H9 (cell line): ENCODE measurements at regions not wholly inside any gene's neighbourhood (a gene's known extent, or its start where the extent isn't known, plus 50 kb on each side); places are given as distances from the start of the nearest gene placed in this dataset.

Experiments
- DNase-seq: peaks from one replicate; pipeline ENCODE4 v3.0.0-alpha.2; 2017
- H2AFZ ChIP-seq: one replicate; pipeline ENCODE4 v1.6.1; 2013; ENCODE audit warnings: mild to moderate bottlenecking, low read length, control low read depth, moderate library complexity
- H2AK5ac ChIP-seq: 2 replicates; pipeline ENCODE4 v1.6.1; 2013; ENCODE audit warnings: low read length, control low read depth, mixed read lengths; ENCODE audit not compliant: insufficient read length
- H2BK120ac ChIP-seq: one replicate; pipeline ENCODE4 v1.6.1; 2013; ENCODE audit warnings: low read depth, mild to moderate bottlenecking, low read length, control low read depth, inconsistent platforms; ENCODE audit not compliant: poor library complexity, severe bottlenecking
- H2BK12ac ChIP-seq: 2 replicates; pipeline ENCODE4 v1.6.1; 2013; ENCODE audit warnings: low read length, control low read depth, mixed read lengths, low read depth; ENCODE audit not compliant: insufficient read length
- H2BK15ac ChIP-seq: 2 replicates; pipeline ENCODE4 v1.6.1; 2013; ENCODE audit warnings: low read depth, low read length, control low read depth
- H2BK20ac ChIP-seq: one replicate; pipeline ENCODE4 v1.6.1; 2013; ENCODE audit warnings: low read depth, mild to moderate bottlenecking, low read length, control low read depth, inconsistent platforms; ENCODE audit not compliant: poor library complexity, severe bottlenecking
- H2BK5ac ChIP-seq: 2 replicates; pipeline ENCODE4 v1.6.1; 2013; ENCODE audit warnings: low read length, control low read depth, mixed read lengths; ENCODE audit not compliant: insufficient read length
- H3K14ac ChIP-seq: 2 replicates; pipeline ENCODE4 v1.6.1; 2013; ENCODE audit warnings: low read length, control low read depth; ENCODE audit not compliant: insufficient read depth
- H3K18ac ChIP-seq: 2 replicates; pipeline ENCODE4 v1.6.1; 2013; ENCODE audit warnings: low read depth, mild to moderate bottlenecking, mixed read lengths, low read length, control low read depth; ENCODE audit not compliant: insufficient read length
- H3K23ac ChIP-seq: 2 replicates; pipeline ENCODE4 v1.6.1; 2013; ENCODE audit warnings: low read length, control low read depth, mixed read lengths, low read depth; ENCODE audit not compliant: insufficient read length
- H3K23me2 ChIP-seq: 2 replicates; pipeline ENCODE4 v1.6.1; 2013; ENCODE audit warnings: low read depth, mild to moderate bottlenecking, mixed read lengths, low read length, control low read depth; ENCODE audit not compliant: insufficient read length, poor library complexity, severe bottlenecking
- H3K27ac ChIP-seq: 2 replicates; pipeline ENCODE4 v1.5.1; 2013; ENCODE audit warnings: low read length, control low read depth, mixed read lengths, low read depth; ENCODE audit not compliant: insufficient read length
- H3K27me3 ChIP-seq: 2 replicates; pipeline ENCODE4 v1.6.1; 2013; ENCODE audit warnings: low read length, control low read depth, inconsistent platforms; ENCODE audit not compliant: insufficient read depth
- H3K4ac ChIP-seq: 2 replicates; pipeline ENCODE4 v1.6.1; 2013; ENCODE audit warnings: low read depth, mild to moderate bottlenecking, control low read depth, inconsistent platforms, low read length, moderate library complexity
- H3K4me1 ChIP-seq: 2 replicates; pipeline ENCODE4 v1.6.1; 2013; ENCODE audit warnings: low read length, control low read depth, inconsistent platforms; ENCODE audit not compliant: insufficient read depth
- H3K4me2 ChIP-seq: 2 replicates; pipeline ENCODE4 v1.6.1; 2013; ENCODE audit warnings: low read length, control low read depth, mixed read lengths; ENCODE audit not compliant: insufficient read length, insufficient read depth
- H3K56ac ChIP-seq: 2 replicates; pipeline ENCODE4 v1.6.1; 2013; ENCODE audit warnings: low read depth, mild to moderate bottlenecking, mixed read lengths, low read length, control low read depth; ENCODE audit not compliant: insufficient read length
- H3K79me1 ChIP-seq: 2 replicates; pipeline ENCODE4 v1.6.1; 2013; ENCODE audit warnings: low read depth, mild to moderate bottlenecking, moderate library complexity, low read length, control low read depth, inconsistent platforms; ENCODE audit not compliant: insufficient read depth, poor library complexity, severe bottlenecking
- H3K79me2 ChIP-seq: 2 replicates; pipeline ENCODE4 v1.6.1; 2013; ENCODE audit warnings: low read length, control low read depth, inconsistent platforms; ENCODE audit not compliant: insufficient read depth
- H3K9ac ChIP-seq: 2 replicates; pipeline ENCODE4 v1.6.1; 2013; ENCODE audit warnings: low read length, control low read depth, mixed read lengths; ENCODE audit not compliant: insufficient read length; ENCODE audit errors: extremely low read depth
- H3K9me3 ChIP-seq: one replicate; pipeline ENCODE4 v1.6.1; 2013; ENCODE audit warnings: low read depth, low read length, inconsistent platforms; ENCODE audit not compliant: control insufficient read depth
- H3T11ph ChIP-seq: one replicate; pipeline ENCODE4 v1.6.1; 2013; ENCODE audit warnings: mild to moderate bottlenecking, low read length, control low read depth, inconsistent platforms
- H4K20me1 ChIP-seq: one replicate; pipeline ENCODE4 v1.6.1; 2013; ENCODE audit not compliant: control insufficient read depth, insufficient read length, insufficient read depth
- H4K5ac ChIP-seq: 2 replicates; pipeline ENCODE4 v1.6.1; 2013; ENCODE audit warnings: low read depth, mild to moderate bottlenecking, mixed read lengths, low read length, control low read depth; ENCODE audit not compliant: insufficient read length
- H4K8ac ChIP-seq: replicated peaks from 2 replicates; pipeline ENCODE4 v1.6.1; 2013; ENCODE audit warnings: low read length, control low read depth, mixed read lengths, low read depth; ENCODE audit not compliant: insufficient read length
- H4K91ac ChIP-seq: 2 replicates; pipeline ENCODE4 v1.6.1; 2013; ENCODE audit warnings: low read depth, mild to moderate bottlenecking, moderate library complexity, mixed read lengths, low read length, control low read depth; ENCODE audit not compliant: insufficient read length
- H3K27ac Mint-ChIP-seq, 3 experiments: 2 replicates in 2 of 3; 3 replicates in 1 of 3; pipeline ENCODE4 v1.8.0; 2020 to 2021; ENCODE audit warnings: mixed read lengths in 3 of 3, mild to moderate bottlenecking in 1 of 3, moderate library complexity in 1 of 3
- H3K27me3 Mint-ChIP-seq: 2 replicates; pipeline ENCODE4 v1.8.0; 2021; ENCODE audit warnings: low read depth, mild to moderate bottlenecking, moderate library complexity, mixed read lengths
- H3K36me3 Mint-ChIP-seq, 3 experiments: 2 replicates in 2 of 3; 3 replicates in 1 of 3; pipeline ENCODE4 v1.8.0; 2020 to 2021; ENCODE audit warnings: low read depth in 3 of 3, mixed read lengths in 3 of 3; ENCODE audit not compliant: insufficient read depth in 1 of 3
- H3K4me1 Mint-ChIP-seq, 2 experiments: 2 replicates each; pipeline ENCODE4 v1.8.0; 2020; ENCODE audit warnings: mixed read lengths in 2 of 2
- H3K4me3 Mint-ChIP-seq, 2 experiments: 2 replicates in 1 of 2; 3 replicates in 1 of 2; pipeline ENCODE4 v1.8.0; 2020 to 2021; ENCODE audit warnings: mild to moderate bottlenecking in 2 of 2, mixed read lengths in 2 of 2, moderate library complexity in 1 of 2
- H3K9me3 Mint-ChIP-seq, 2 experiments: 2 replicates in 1 of 2; 3 replicates in 1 of 2; pipeline ENCODE4 v1.8.0; 2020; ENCODE audit warnings: mild to moderate bottlenecking in 2 of 2, mixed read lengths in 2 of 2, moderate library complexity in 1 of 2
- CTCF ChIP-seq: fragments of 200-600 bp; sonication (generic); conservative IDR thresholded peaks from 3 replicates; pipeline ENCODE4 v1.8.0; 2021; ENCODE audit warnings: antibody characterized with exemption, mild to moderate bottlenecking
- WGBS: extraction: QIAGEN DNeasy Blood & Tissue Kit; methylation state at CpG from one replicate; pipeline ENCODE4 v1.1.7; 2013; ENCODE audit warnings: missing lambda C conversion rate, low lambda C conversion rate, mixed read lengths; ENCODE audit not compliant: insufficient read length; ENCODE audit errors: extremely low coverage; 5-methylcytosine and 5-hydroxymethylcytosine counted together

DNA sequence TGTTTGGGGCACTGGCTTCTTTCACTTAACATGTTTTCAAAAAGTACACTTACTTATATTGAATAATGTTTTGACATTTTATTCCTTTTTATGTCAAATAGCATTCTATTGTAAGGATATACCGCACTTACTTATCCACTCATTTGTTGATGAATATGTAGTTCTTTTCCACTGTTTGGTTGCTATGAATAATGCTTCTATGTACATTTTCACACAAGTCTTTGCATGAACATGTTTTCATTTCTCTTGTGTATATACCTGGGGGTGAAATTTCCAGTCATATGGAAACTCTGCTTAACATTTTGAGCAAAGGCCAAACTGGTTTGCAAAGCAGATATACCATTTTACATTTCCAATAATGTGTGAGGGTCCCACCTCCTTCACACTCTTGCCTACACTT lies 202.3 kb upstream of the GGTLC1 start:
- H2BK12ac ChIP-seq = no peak overlapping the region
- Mint-ChIP-seq H3K4me1 (peaks cover 4 to 7% of the 10 kb centered on the region in 2 experiments; a peak in 3 of 4 replicates), H3K27ac (no peak overlapping the region), H3K36me3 (peaks cover 0 to 8% (median 0%) of the 10 kb centered on the region in 3 experiments; a peak in 3 of 7 replicates), H3K9me3 (peaks cover 2 to 11% of the 10 kb centered on the region in 2 experiments), H3K27me3 (no peaks in the 10 kb centered on the region), H3K4me3 (no peak overlapping the region)
- H3K27me3 ChIP-seq = no peaks in the 10 kb centered on the region
- H4K20me1 ChIP-seq = no peaks in the 10 kb centered on the region
- no peak for DNase-seq
- H4K5ac ChIP-seq = no peak overlapping the region
- no peak overlapping the region for H2BK5ac ChIP-seq
- no CpG with 5 or more reads among the region's 1 CpG for WGBS
- no peak for TF ChIP-seq CTCF
- H3K4me2 ChIP-seq = no peak overlapping the region
- H3K23ac ChIP-seq = no peak overlapping the region
- H3K9me3 ChIP-seq = no peaks in the 10 kb centered on the region
- H2BK15ac ChIP-seq = no peak overlapping the region
- no peaks in the 10 kb centered on the region for H3K79me1 ChIP-seq
- no peak overlapping the region for H4K91ac ChIP-seq
- no peaks in the 10 kb centered on the region for H3K23me2 ChIP-seq
- no peaks in the 10 kb centered on the region for H3K4me1 ChIP-seq
- H3K4ac ChIP-seq = no peak overlapping the region
- no peak overlapping the region for H3K9ac ChIP-seq
- no peak overlapping the region for H3T11ph ChIP-seq
- no peak overlapping the region for H2AFZ ChIP-seq
- H3K14ac ChIP-seq = no peak overlapping the region
- H3K79me2 ChIP-seq = no peaks in the 10 kb centered on the region
- H2BK120ac ChIP-seq = no peak overlapping the region
- no peak overlapping the region for H3K18ac ChIP-seq
- no peak overlapping the region for H3K56ac ChIP-seq
- H2AK5ac ChIP-seq = no peak overlapping the region
- H2BK20ac ChIP-seq = no peak overlapping the region
- no peak overlapping the region for H3K27ac ChIP-seq
- H4K8ac ChIP-seq = no peak overlapping the region
